MM.1S (cell line): ENCODE measurements at regions not wholly inside any gene's neighbourhood (a gene's known extent, or its start where the extent isn't known, plus 50 kb on each side); places are given as distances from the start of the nearest gene placed in this dataset.

ENCODE experiments used
- EZH2 ChIP-seq: fragments of 300-600 bp; sonication (generic); optimal IDR thresholded peaks from 2 replicates; pipeline ENCODE3; 2017; ENCODE audit warnings: low read depth, mild to moderate bottlenecking, antibody characterized with exemption, low read length, mixed read lengths
- EZH2phosphoT487 ChIP-seq: fragments of 300-600 bp; sonication (generic); IDR thresholded peaks from 2 replicates; pipeline ENCODE4 v1.6.1; 2018; ENCODE audit warnings: antibody characterized with exemption, low read length
- TF ChIP-seq, protein P1 (sequence below): fragments of 300-600 bp; sonication (generic); IDR thresholded peaks from 2 replicates; pipeline ENCODE4 v1.5.1; 2016; ENCODE audit warnings: antibody characterized with exemption, low read length, mixed read lengths

DNA sequence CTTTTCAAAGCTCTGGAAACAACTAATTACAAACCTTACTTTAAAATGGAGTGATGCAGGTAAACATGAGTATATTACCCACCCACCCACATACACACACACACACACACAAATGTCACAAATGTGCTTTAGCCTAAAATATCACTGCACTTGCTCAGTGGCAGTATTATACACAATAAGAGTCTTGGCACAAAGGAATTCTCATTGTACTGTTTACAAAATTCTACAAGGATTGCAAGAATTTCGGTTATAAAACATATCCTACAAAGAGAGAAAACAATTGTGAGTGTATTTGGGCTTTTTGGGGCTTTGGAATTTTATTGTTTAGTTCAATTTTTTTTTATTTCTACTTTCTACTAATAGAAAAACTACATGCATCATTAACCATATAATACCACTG, 113.2 kb upstream of the BEND6 start:
- TF ChIP-seq, protein P1, sequence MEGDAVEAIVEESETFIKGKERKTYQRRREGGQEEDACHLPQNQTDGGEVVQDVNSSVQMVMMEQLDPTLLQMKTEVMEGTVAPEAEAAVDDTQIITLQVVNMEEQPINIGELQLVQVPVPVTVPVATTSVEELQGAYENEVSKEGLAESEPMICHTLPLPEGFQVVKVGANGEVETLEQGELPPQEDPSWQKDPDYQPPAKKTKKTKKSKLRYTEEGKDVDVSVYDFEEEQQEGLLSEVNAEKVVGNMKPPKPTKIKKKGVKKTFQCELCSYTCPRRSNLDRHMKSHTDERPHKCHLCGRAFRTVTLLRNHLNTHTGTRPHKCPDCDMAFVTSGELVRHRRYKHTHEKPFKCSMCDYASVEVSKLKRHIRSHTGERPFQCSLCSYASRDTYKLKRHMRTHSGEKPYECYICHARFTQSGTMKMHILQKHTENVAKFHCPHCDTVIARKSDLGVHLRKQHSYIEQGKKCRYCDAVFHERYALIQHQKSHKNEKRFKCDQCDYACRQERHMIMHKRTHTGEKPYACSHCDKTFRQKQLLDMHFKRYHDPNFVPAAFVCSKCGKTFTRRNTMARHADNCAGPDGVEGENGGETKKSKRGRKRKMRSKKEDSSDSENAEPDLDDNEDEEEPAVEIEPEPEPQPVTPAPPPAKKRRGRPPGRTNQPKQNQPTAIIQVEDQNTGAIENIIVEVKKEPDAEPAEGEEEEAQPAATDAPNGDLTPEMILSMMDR: no peak
- TF ChIP-seq EZH2phosphoT487 (no peak), EZH2 (no peak)
